ENCODE measurements at regions not wholly inside any gene's neighbourhood (a gene's known extent, or its start where the extent isn't known, plus 50 kb on each side); places are given as distances from the start of the nearest gene placed in this dataset.

DNA sequence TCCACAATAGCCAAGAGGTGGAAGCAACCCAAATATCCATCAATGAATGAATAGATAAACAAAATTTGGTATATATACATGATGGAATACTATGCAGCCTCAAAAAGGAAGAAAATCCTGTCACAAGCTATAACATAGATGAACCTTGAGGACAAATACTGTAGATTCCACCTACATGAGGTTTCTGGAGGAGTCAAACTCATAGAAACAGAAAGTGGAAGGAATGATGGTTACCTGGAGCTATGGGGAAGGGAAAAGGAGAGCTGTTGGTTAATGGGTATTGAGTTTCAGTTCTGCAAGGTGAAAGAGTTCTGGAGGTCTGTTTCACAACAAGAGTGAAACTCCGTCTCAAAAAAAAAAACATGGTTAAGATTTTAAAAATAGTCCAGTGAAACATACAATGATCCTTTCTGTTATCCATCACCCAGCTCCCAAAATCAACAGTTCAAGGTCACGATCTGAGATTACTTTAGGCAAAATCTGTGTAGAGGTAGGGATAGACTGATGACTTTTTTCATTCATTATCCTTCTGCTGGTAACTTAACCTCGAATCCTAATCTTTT is 80.8 kb upstream of the HNRNPU start:
- no peak for DNase-seq (ENCODE audit: low spot score)

DNA sequence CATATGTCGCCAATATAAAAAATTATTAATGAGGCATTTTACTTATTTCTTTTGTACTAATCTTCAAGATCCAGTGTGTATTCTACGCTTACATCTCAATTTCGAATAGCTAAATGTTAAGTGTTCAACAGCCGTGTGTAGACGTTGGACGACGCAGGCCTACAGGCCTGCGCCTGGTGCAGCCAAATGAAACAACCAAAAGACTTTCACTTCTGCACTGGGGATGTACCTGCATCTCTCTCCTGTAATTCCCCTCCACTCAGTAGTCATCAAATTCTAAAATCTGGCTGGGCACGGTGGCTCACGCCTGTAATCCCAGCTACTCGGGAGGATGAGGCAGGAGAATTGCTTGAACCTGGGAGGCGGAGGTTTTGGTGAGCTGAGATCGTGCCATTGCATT is 76.8 kb upstream of the HNRNPU start:
- DNase-seq (ENCODE audit: low spot score) = no peak

DNA sequence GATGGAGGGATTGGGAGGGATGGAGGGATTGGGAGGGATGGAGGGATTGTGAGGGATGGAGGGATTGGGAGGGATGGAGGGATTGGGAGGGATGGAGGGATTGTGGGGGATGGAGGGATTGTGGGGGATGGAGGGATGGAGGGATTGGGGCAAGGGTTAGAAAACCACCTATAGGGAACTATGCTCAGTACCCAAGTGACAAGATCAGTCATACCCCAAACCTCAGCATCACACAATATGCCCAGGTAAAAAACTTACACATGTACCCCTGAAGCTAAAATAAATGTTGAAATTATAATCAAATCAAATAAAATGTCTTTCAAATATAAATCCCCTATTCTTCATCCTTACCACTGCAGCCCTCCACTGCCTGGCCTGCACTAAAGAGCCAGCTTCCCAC is 72.8 kb upstream of the HNRNPU start:
- no peak for DNase-seq (ENCODE audit: low spot score)

DNA sequence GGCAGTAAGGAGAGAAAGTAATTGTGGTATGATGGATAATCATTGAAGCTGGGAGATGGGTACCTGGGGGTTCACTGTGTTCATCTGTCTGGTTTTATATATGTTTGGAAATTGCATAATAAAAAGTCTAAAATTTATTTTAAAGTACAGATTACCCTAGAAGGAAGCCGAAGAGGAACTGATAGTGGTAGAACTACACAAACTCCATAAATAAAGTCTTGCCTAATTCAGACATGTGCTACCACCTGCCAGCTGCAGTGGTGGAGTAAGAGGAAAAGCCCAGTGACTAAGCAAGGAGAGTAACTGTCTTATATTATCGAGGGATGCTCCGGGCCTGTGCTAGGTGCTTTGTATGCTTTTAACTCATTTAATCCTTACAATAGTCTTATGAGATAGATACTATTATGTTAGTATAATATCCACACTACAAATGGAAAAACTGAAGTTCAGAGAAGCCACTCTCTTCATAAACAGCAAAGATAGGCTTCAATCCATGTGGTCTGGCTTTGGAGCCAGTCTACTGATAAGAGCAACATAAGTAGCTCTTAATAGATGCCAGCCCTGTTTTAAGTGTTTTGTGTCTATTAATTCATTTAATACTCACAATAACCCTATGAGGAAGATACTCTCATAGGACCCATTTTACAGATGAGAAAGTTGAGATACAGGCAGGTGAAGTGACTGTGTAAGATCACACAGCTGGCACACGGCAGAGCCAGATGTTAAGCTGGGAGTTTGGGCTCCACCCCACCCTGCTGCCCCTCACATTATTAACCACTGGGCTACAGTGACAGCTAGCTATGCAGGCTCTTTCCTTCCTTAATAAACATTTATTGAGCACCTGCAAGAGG is 56.8 kb upstream of the HNRNPU start:
- DNase-seq (ENCODE audit: low spot score) = no peak

DNA sequence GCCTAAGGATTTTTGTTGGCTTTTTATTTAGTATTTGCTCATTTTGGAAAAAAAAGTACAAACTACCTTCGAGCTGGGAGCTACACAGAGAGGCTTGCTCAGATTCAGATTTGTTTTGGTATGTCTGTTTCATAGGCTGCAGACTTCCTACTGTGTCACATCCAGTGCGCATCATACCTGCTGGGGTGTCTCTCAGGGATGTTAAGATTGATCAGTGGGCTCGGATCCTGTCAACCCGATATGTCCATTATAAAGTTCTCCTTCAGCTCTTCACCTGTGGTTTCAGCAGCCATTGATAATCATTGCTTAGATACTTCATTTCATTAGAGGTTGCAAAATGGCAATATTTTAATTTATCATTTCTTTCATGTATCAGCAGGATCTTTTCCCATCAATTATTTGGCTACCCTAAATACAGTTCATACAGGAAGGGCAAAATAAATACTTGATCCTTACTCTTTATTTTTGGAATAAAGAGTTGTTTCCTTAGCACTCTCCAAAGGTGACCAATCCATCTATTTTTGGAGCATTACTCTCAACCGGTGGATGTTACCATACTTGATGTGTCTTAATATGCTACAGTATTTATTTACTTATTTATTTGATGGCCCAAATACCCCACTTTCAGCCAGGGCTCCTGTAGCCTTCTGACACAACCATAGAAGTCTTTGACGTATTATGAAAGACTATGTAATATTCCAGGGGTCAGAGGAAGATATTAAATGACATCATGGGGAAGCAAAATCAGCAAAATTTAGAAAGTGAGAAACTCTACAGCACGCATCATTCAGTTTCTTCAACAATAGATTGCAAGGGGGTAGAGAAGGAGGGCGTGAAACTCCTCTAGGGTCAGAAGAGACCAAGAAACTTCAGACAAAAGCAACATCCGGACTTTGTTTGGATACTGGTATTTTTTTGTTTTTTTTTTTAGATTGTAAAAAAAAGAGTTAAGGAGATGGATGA is 55.3 kb upstream of the HNRNPU start:
- DNase-seq (ENCODE audit: low spot score) = peak; percentile 4

DNA sequence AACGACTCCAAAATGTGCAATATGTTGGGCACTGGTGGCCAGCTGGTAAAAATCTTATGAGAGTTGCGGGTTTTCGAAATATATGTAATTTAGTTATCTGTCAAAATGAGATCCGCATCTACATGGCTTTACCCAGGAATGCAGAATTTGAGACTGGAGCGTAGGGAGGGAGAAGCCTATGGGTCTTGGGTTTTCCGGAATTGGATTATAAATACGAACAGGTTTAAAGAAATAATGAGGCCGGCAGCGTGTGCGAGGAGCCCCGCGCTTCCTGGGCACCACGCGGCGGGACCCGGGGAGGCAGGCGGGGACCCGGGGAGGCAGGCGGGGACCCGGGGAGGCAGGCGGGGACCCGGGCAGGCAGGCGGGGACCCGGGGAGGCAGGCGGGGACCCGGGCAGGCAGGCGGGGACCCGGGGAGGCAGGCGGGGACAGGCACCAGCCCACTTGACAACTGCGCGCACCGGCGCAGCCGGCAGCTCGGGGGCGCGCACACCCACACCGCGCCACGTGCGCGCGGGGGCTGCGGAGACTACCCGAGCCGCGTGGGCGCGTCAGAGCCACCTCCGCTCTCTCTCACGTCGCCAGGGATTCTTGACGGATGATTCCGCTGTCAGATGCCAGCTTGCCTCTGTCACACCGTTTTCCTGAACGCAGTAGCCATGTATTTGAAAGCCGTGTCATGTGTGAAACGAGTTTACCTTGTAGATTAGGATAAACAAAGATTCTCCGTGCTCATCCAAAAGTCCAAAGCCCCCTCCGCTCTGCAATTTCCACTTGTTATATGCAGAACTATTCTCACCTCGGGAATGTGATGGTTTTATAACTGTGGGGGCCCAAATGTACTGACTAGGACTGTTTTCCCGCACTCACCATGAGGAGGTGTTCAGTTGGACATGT is 54.3 kb upstream of the HNRNPU start:
- peak; percentile 20 for DNase-seq (ENCODE audit: low spot score)

DNA sequence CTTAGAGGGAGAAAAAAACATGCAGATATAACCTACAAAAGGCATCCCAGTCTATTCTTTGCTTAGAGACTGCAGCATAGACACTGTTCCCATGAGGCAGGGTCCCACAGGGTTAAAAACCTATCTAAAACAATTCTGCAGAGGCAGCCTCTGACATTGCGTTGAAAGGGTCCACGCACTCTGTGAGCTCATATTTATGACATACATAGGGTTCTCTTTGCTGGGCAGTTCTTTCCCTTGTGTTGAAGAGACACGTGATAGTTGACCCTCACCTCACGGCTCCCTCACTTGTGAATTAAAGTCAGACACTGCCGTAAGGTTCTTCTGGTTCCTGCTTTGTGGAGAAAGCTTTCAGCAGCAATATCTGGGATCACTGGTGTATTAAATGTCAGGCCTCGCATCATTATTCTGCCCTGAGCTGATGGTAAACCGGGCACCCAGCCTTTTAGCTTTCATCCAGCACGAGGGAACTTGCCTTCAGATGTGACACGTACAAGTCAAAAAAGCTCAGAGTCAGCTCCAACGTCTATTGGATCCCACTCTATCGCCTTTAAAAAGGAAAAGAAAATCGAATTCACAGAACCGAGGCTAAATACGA is 52.8 kb upstream of the HNRNPU start:
- no peak for DNase-seq (ENCODE audit: low spot score)

DNA sequence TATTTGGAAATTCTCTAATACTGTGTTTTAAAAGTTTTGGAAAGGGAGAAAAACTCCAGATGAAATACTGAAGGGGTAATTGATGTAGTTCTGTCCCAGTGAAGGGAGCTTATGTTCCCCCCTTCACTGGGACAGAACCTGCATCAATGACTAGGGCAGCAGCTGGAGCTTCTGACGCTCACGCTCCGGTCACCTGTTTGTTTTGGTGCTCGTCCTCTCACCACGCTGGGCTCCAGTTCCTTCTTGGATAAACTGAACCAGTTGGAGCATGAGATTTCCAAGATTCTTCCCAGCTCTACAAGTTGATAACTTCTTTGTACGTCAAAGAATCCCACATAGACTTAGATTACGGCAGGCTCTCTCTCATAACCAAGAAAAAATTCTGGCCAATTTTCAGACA is 51.4 kb upstream of the HNRNPU start:
- DNase-seq (ENCODE audit: low spot score) = no peak

DNA sequence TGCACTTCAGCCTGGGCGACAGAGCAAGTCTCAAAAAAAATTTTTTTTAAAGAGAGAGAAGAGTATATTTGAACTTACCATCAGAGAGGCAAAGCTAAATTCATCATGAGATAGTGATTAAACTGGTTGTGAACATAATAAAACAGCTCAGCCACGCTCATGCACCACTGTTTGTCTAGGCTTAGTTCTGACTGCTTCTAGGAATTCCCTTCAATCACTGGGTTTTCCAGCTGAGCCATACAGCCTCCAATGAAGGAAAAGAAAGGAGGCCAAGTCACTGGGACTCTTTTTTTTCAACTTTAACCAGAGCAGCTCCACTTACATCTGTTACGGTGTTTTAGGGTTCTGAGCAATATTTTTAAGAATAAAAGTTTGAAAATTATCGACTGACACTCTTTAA is 50.4 kb upstream of the HNRNPU start:
- no peak for DNase-seq (ENCODE audit: low spot score)

Measured in kidney capillary endothelial cell (primary cell).